ENCODE measurements at regions not wholly inside any gene's neighbourhood (a gene's known extent, or its start where the extent isn't known, plus 50 kb on each side); places are given as distances from the start of the nearest gene placed in this dataset.
A peak's percentile ranks its signal among the peaks of the same experiment; 100 is the strongest.
"Not testable (repeated sequence)": the region's sequence is repeated elsewhere in the genome, so short reads cannot be mapped to it uniquely, and the experiment has no call there.

DNA sequence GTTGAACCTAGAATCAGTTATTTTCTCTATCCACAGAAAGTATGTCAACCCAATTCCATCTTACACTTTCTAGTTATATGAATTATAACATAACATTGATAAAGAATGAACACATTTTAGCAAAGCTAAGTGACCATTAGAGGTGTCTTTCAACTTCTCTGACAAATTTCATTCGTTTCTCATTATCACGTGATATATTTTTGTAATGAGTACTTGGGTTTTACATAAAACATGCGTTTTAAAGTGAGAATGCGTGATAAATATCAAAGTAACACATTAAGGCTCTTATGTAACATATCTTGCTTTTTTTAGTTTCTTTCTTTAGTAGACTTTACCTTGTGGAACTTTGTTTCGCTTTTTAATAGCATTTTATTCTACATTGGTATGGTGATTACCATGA, 1715.1 kb upstream of the IGFBP7 start:
- ATAC-seq = no peak
- TF ChIP-seq, protein P1, sequence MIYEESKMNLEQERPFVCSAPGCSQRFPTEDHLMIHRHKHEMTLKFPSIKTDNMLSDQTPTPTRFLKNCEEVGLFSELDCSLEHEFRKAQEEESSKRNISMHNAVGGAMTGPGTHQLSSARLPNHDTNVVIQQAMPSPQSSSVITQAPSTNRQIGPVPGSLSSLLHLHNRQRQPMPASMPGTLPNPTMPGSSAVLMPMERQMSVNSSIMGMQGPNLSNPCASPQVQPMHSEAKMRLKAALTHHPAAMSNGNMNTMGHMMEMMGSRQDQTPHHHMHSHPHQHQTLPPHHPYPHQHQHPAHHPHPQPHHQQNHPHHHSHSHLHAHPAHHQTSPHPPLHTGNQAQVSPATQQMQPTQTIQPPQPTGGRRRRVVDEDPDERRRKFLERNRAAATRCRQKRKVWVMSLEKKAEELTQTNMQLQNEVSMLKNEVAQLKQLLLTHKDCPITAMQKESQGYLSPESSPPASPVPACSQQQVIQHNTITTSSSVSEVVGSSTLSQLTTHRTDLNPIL (CRISPR knock-in tag; IDR thresholded peaks at IDR 0.05; ENCODE audit: low read depth) = no peak
- TF ChIP-seq CSDC2 (CRISPR knock-in tag; IDR thresholded peaks at IDR 0.05) (no peak), SNAI2 (CRISPR knock-in tag; IDR thresholded peaks at IDR 0.05) (no peak), ZNF70 (CRISPR knock-in tag; IDR thresholded peaks at IDR 0.05) (no peak), GLIS3 (CRISPR knock-in tag; IDR thresholded peaks at IDR 0.05) (no peak), BACH2 (CRISPR knock-in tag; IDR thresholded peaks at IDR 0.05; ENCODE audit: borderline replicate concordance) (no peak), ZNF8 (CRISPR knock-in tag; IDR thresholded peaks at IDR 0.05) (no peak), ESRRG (CRISPR knock-in tag; IDR thresholded peaks at IDR 0.05) (no peak), RARB (CRISPR knock-in tag; IDR thresholded peaks at IDR 0.05) (no peak), TOX (CRISPR knock-in tag; IDR thresholded peaks at IDR 0.05; ENCODE audit: borderline replicate concordance) (no peak)
- TF ChIP-seq, protein P2, sequence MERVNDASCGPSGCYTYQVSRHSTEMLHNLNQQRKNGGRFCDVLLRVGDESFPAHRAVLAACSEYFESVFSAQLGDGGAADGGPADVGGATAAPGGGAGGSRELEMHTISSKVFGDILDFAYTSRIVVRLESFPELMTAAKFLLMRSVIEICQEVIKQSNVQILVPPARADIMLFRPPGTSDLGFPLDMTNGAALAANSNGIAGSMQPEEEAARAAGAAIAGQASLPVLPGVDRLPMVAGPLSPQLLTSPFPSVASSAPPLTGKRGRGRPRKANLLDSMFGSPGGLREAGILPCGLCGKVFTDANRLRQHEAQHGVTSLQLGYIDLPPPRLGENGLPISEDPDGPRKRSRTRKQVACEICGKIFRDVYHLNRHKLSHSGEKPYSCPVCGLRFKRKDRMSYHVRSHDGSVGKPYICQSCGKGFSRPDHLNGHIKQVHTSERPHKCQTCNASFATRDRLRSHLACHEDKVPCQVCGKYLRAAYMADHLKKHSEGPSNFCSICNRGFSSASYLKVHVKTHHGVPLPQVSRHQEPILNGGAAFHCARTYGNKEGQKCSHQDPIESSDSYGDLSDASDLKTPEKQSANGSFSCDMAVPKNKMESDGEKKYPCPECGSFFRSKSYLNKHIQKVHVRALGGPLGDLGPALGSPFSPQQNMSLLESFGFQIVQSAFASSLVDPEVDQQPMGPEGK (CRISPR knock-in tag; IDR thresholded peaks at IDR 0.05; ENCODE audit: borderline replicate concordance) = no peak
- TF ChIP-seq, protein P3, sequence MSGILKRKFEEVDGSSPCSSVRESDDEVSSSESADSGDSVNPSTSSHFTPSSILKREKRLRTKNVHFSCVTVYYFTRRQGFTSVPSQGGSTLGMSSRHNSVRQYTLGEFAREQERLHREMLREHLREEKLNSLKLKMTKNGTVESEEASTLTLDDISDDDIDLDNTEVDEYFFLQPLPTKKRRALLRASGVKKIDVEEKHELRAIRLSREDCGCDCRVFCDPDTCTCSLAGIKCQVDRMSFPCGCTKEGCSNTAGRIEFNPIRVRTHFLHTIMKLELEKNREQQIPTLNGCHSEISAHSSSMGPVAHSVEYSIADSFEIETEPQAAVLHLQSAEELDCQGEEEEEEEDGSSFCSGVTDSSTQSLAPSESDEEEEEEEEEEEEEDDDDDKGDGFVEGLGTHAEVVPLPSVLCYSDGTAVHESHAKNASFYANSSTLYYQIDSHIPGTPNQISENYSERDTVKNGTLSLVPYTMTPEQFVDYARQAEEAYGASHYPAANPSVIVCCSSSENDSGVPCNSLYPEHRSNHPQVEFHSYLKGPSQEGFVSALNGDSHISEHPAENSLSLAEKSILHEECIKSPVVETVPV (CRISPR knock-in tag; IDR thresholded peaks at IDR 0.05) = no peak
- TF ChIP-seq, protein P4, sequence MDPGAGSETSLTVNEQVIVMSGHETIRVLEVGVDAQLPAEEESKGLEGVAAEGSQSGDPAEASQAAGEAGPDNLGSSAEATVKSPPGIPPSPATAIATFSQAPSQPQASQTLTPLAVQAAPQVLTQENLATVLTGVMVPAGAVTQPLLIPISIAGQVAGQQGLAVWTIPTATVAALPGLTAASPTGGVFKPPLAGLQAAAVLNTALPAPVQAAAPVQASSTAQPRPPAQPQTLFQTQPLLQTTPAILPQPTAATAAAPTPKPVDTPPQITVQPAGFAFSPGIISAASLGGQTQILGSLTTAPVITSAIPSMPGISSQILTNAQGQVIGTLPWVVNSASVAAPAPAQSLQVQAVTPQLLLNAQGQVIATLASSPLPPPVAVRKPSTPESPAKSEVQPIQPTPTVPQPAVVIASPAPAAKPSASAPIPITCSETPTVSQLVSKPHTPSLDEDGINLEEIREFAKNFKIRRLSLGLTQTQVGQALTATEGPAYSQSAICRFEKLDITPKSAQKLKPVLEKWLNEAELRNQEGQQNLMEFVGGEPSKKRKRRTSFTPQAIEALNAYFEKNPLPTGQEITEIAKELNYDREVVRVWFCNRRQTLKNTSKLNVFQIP (CRISPR knock-in tag; IDR thresholded peaks at IDR 0.05; ENCODE audit: borderline replicate concordance, low read depth) = no peak

DNA sequence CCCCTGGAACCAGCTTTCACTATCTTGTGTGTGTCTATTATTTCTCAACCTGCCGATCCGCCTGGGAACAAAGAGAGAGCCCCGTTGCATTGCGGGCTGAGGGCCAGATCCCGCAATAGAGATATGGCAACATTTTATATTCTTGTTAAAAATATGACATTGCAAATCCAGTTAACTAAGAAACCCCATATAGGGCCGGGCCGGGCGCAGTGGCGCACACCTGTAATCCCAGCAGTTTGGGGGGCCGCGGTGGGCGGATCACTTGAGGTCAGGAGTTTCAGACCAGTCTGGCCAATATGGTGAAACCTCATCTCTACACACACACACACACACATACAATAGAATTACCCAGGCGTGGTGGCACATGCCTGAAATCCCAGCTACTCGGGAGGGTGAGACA, 1708.4 kb upstream of the IGFBP7 start:
- ATAC-seq = not testable (repeated sequence)

DNA sequence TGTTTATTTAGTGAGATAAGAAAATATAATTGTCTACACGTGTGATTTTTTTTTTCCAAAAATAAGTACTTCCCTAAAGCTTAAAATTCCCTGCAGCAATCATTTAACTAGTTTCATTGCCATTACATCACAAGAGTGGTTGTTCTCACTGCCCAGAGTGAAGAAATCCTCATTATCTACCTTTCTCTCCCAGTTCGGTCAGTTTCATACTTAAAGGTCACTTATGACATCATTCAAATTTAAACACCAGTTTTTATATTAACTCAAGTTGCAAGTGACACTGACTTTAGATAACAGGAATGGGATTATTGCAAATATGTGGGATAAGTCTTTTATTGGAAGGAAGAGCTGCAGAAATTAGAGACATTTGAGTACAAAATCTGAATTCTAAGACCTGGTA, 1699.8 kb upstream of the IGFBP7 start:
- ATAC-seq = no peak
- no peak for TF ChIP-seq ZFP30 (CRISPR knock-in tag; IDR thresholded peaks at IDR 0.05)
- TF ChIP-seq, protein P4 (CRISPR knock-in tag; IDR thresholded peaks at IDR 0.05; ENCODE audit: borderline replicate concordance, low read depth) = no peak
- no peak for TF ChIP-seq OSR1 (CRISPR knock-in tag; IDR thresholded peaks at IDR 0.05)
- TF ChIP-seq, protein P3 (CRISPR knock-in tag; IDR thresholded peaks at IDR 0.05) = no peak
- TF ChIP-seq TOX (CRISPR knock-in tag; IDR thresholded peaks at IDR 0.05; ENCODE audit: borderline replicate concordance) = no peak
- no peak for TF ChIP-seq ZNF70 (CRISPR knock-in tag; IDR thresholded peaks at IDR 0.05)
- no peak for TF ChIP-seq BACH2 (CRISPR knock-in tag; IDR thresholded peaks at IDR 0.05; ENCODE audit: borderline replicate concordance)
- TF ChIP-seq CSDC2 (CRISPR knock-in tag; IDR thresholded peaks at IDR 0.05) = no peak
- no peak for TF ChIP-seq ZNF8 (CRISPR knock-in tag; IDR thresholded peaks at IDR 0.05)
- TF ChIP-seq ISL1 (CRISPR knock-in tag; IDR thresholded peaks at IDR 0.05) = no peak
- no peak for TF ChIP-seq ZC3H10 (CRISPR knock-in tag; IDR thresholded peaks at IDR 0.05)
- TF ChIP-seq PPARA (CRISPR knock-in tag; IDR thresholded peaks at IDR 0.05; ENCODE audit: borderline replicate concordance) = no peak
- no peak for TF ChIP-seq ARNTL (CRISPR knock-in tag; IDR thresholded peaks at IDR 0.05; ENCODE audit: borderline replicate concordance, low read depth)

DNA sequence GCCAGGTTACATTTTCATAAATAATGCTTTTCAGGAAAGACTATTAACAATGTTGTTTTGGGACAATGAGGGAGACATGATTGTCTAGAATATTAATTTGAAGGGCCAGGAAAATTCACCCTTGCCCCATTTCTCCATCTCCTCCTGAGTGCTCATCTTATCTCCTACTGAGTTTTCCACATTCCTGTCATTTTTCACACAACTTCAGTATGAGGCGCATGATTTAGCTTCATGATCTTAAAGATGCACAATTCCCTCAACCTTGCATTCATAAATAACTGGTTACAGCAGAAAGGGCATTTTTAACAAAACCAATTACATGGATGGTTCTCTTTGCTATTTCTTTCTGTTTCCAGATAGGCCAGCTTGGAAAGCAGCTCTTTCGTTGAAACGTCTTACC, 1699.2 kb upstream of the IGFBP7 start:
- ATAC-seq = no peak
- TF ChIP-seq, protein P3 (CRISPR knock-in tag; IDR thresholded peaks at IDR 0.05) = no peak
- TF ChIP-seq OSR1 (CRISPR knock-in tag; IDR thresholded peaks at IDR 0.05) (no peak), GLIS3 (CRISPR knock-in tag; IDR thresholded peaks at IDR 0.05) (no peak), ESRRG (CRISPR knock-in tag; IDR thresholded peaks at IDR 0.05) (no peak), BACH2 (CRISPR knock-in tag; IDR thresholded peaks at IDR 0.05; ENCODE audit: borderline replicate concordance) (no peak), TCF4 (CRISPR knock-in tag; IDR thresholded peaks at IDR 0.05; ENCODE audit: borderline replicate concordance) (no peak), ISL1 (CRISPR knock-in tag; IDR thresholded peaks at IDR 0.05) (peak; percentile 60)
- TF ChIP-seq, protein P1 (CRISPR knock-in tag; IDR thresholded peaks at IDR 0.05; ENCODE audit: low read depth) = no peak

Data from SK-N-SH treated with all-trans-retinoic acid at 6 μM for 48 hours (cell line).